Stimulated activated CD8-positive, alpha-beta memory T cell treated with anti-CD3 and anti-CD28 coated beads, Interleukin-12 subunit alpha, Interleukin-12 subunit beta, amount 100 ng/mL, for 24 hours (primary cell): ENCODE measurements at regions not wholly inside any gene's neighbourhood (a gene's known extent, or its start where the extent isn't known, plus 50 kb on each side); places are given as distances from the start of the nearest gene placed in this dataset.
"Not testable (repeated sequence)": the region's sequence is repeated elsewhere in the genome, so short reads cannot be mapped to it uniquely, and the experiment has no call there.

ENCODE experiments used
- DNase-seq: peaks from one replicate; pipeline ENCODE4 v3.0.0-alpha.2; 2020; ENCODE audit errors: extremely low read depth

GRCh38 chr1:14137411-14138134 is 437.6 kb downstream of the PRDM2 start:
- no peak for DNase-seq

- no peak for DNase-seq
Measured at GRCh38 chr1:14138135-14138506, 438.1 kb downstream of the PRDM2 start.

- DNase-seq: no peak
Measured at GRCh38 chr1:14138687-14139086, 438.7 kb downstream of the PRDM2 start.

- no peak for DNase-seq
Measured at GRCh38 chr1:14140831-14141401, 440.9 kb downstream of the PRDM2 start.

- DNase-seq: no peak
Measured at GRCh38 chr1:14141656-14142055, 441.7 kb downstream of the PRDM2 start.

- no peak for DNase-seq
Measured at GRCh38 chr1:14142397-14143100, 442.6 kb downstream of the PRDM2 start.

DNA sequence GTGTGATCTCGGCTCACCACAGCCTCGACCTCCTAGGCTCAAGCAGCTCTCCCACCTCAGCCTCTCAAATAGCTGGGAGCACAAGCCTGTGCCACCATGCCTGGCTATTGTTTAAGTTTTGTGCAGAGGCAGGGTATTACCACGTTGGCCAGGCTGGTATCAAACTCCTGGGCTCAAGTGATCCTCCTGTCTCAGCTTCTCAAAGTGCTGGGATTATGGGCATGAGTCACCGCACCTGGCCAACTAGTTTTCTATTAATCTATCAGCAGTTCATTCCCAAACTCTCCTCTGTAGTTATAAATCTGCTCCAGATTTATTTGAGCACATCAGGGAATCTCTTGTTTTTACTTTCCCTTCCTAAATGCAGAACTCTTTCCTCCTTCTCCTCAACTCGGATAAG is 443.8 kb downstream of the PRDM2 start:
- DNase-seq: no peak

- DNase-seq: no peak
Measured at GRCh38 chr1:14148526-14148925, 448.5 kb downstream of the PRDM2 start.

DNA sequence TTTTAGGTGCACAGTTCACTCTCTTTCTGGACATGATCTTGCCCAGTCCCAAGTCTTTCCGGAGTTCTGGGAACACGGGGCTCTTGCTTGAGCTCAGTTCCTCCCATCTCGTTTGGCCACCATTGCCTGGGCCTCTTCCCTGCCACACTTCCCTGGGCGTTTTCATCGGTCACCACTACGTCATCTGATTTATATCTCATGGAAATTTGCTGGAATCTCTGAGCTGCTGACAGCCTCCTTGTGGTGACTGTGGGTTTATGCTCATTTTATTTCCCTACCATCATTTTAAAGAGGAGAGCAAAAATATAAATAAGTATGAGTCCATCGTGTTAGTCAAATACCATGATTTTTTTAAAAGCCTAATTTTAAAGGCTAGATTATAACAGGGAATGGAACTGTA is 449.1 kb upstream of the KAZN start:
- no peak for DNase-seq

GRCh38 chr1:14156543-14156942 is 441.9 kb upstream of the KAZN start:
- DNase-seq: no peak

GRCh38 chr1:14160781-14161180 is 437.7 kb upstream of the KAZN start:
- no peak for DNase-seq

GRCh38 chr1:14163246-14163645 is 435.2 kb upstream of the KAZN start:
- DNase-seq: no peak

DNA sequence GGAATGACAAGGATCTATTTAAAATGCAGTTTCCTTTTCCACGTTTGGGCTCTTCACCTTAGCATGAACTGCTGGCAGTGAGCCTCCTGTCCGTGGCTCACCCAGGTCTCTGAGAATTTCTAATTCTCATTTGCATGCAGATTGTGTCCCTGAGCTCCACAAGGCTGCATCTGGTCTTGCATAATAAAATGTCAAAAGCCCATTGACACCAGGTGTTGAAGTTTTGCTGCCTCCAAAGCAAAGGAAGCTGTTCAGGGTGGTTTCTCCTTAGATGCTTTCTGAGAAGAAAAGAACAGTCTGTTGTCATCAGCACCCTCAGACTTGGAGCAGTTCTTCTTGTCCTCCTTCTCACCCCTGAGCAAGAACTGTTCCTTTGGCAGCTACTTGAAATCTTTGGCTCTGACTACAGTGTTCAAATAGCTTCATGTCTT is 433.1 kb upstream of the KAZN start:
- no peak for DNase-seq

GRCh38 chr1:14167884-14168283 is 430.6 kb upstream of the KAZN start:
- no peak for DNase-seq

DNA sequence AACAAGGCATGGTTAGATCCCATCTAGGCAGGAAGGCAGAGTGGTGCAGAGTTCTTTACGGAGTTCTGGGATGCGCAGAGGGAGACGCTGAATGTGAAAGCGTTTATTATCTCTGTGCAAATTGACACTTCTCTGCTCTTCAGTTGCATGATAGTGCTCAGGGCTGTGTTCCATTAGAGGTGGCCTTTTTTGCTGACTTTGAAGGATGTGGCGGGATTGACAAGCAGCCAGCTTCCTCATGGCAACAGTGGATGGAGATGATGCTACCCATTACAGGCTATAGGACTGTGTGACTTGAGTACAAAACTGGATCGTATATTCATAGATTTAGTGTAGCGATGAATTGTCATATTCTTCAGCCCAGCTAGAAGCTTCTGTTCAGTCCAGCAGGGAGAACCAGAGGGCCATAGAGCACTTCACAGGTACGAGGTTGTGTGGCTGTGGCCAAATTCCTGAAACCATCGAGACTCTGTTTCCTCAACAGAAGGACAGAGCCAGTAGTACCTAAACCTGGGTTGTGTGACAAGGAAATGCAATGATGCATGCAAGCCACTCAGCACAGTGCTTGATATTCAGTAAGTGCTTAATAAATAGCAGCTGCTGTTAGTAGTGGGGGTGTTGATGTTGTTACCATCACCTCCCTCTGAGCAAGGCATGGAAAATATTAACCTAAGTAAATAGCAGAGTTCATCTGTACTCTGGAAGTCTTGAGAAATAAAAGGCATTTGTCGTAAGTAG is 430.0 kb upstream of the KAZN start:
- no peak for DNase-seq

GRCh38 chr1:14173598-14173997 is 424.9 kb upstream of the KAZN start:
- DNase-seq: no peak

DNA sequence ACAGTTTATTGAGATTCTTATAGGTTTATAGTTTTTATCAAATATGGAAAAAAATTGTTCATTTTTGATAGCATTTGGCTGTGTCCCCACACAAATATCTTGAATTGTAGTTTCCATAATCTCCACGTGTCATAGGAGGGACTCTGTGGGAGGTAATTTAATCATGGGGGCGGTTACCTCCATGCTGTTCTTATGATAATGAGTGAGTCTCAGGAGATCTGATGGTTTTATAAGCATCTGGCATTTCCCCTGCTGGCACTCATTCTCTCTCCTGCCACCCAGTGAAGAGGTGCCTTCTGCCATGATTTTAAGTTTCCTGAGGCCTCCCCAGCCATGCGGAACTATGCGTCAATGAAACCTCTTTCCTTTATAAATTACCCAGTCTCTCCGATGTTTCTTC is 420.6 kb upstream of the KAZN start:
- DNase-seq: not testable (repeated sequence)

GRCh38 chr1:14180738-14181137 is 417.7 kb upstream of the KAZN start:
- DNase-seq: no peak

DNA sequence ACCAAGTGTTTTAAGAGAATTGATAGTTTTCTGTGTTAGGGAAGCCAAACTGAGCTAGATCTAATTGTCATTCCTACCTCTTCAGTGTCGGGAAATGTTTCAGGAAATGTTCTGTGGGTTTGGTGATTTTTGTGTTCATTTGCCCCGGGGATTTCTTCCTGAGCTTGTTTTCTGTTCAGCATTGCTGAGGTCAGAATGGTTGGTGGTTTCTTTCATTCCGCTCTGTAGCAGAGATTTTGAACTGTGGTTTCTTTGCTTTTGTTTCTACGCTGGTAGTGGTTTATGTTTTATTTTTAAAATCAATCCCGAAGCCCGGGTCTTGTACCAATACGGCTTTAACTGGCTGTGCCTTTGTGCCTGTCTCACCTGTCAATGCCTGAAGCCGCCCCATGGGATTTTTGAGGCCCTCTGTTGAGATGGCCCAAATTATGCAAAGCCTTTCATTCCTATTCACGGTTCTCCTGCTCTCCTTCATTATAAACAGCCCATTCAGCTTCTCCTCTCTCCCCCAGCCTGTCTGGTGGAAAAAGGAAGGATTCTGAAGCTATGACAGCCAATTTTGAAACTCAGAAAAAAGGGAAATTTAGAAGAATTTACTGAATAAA is 417.2 kb upstream of the KAZN start:
- DNase-seq: no peak

DNA sequence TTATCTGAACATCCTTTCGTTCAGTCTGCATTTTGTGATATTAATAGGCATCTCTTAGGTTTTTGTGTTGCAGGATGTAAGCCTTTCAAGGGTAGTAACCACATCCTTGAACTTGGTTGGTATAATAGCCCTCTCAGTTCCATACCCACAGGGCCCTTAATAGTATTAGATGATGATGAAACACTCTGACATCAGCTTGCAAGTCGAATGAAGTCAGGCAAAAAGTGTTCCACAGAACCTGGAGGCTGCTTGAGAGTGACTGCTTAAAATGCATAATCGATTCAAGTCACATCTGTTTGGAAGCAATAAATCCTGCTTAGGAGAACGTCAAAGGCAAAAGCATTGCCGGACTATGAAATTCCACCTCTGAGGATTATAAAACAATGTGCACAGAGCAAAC is 415.6 kb upstream of the KAZN start:
- DNase-seq: no peak

- DNase-seq: no peak
Measured at GRCh38 chr1:14183329-14183728, 415.2 kb upstream of the KAZN start.

GRCh38 chr1:14184454-14184853 is 414.0 kb upstream of the KAZN start:
- DNase-seq: no peak
